HEK293 (cell line): ENCODE measurements at regions not wholly inside any gene's neighbourhood (a gene's known extent, or its start where the extent isn't known, plus 50 kb on each side); places are given as distances from the start of the nearest gene placed in this dataset.

Source experiments
- CTCF ChIA-PET: fragments of 350-600 bp; formaldehyde crosslinking; extraction: SDS; loops from one replicate; lab custom pipeline; 2021; ENCODE audit warnings: antibody characterized with exemption; lab: Yijun Ruan, JAX
- POLR2A ChIA-PET: fragments of 300-600 bp; formaldehyde crosslinking; extraction: SDS; loops from one replicate; lab custom pipeline; 2020; ENCODE audit warnings: antibody characterized with exemption, inconsistent platforms; lab: Yijun Ruan, JAX
- H3K27ac ChIP-seq: fragments of 200-500 bp; sonication (Bioruptor generic); 2 replicates; pipeline ENCODE4 v1.5.1; 2014; ENCODE audit warnings: low read depth, low read length, control low read depth, inconsistent platforms; ENCODE audit errors: extremely low read depth
- H3K36me3 ChIP-seq, 2 experiments: fragments of 200-500 bp in 1 of 2; sonication (Bioruptor generic) in 1 of 2; 1 replicate in 1 of 2; 2 replicates in 1 of 2; pipeline ENCODE4 v1.5.1; 2014 to 2017; ENCODE audit warnings: inconsistent platforms in 2 of 2, low read length in 2 of 2; ENCODE audit not compliant: control insufficient read depth in 2 of 2, insufficient read depth in 1 of 2
- H3K4me1 ChIP-seq: fragments of 200-500 bp; sonication (Bioruptor generic); 2 replicates; pipeline ENCODE4 v1.5.1; 2014; ENCODE audit warnings: mild to moderate bottlenecking, low read length, inconsistent platforms; ENCODE audit not compliant: control insufficient read depth, insufficient read depth
- H3K4me3 ChIP-seq: 2 replicates; pipeline ENCODE4 v1.5.1; 2011; ENCODE audit warnings: low read depth, mild to moderate bottlenecking, control low read depth, low read length, moderate library complexity
- H3K9me3 ChIP-seq: fragments of 200-500 bp; sonication (Bioruptor generic); 2 replicates; pipeline ENCODE4 v1.5.1; 2014; ENCODE audit warnings: low read depth, low read length, inconsistent platforms; ENCODE audit not compliant: control insufficient read depth, insufficient read depth
- BCL11B ChIP-seq: fragments of 450-650 bp; formaldehyde crosslinking; IDR thresholded peaks from 2 replicates; pipeline ENCODE4 v1.5.1; 2016; ENCODE audit warnings: low read depth, missing biosample characterization, missing genetic modification characterization
- MZF1 ChIP-seq: fragments of 450-650 bp; formaldehyde crosslinking; IDR thresholded peaks from 2 replicates; pipeline ENCODE4 v1.5.1; 2017; ENCODE audit warnings: missing biosample characterization, missing genetic modification characterization, borderline replicate concordance
- SP7 ChIP-seq: fragments of 450-650 bp; formaldehyde crosslinking; IDR thresholded peaks from 2 replicates; pipeline ENCODE4 v1.5.1; 2016; ENCODE audit warnings: missing biosample characterization, missing genetic modification characterization
- TRIM28 ChIP-seq: IDR thresholded peaks from 2 replicates; pipeline ENCODE4 v1.6.1; 2011; ENCODE audit warnings: low read length, control low read depth, borderline replicate concordance
- ZNF121 ChIP-seq: fragments of 450-650 bp; formaldehyde crosslinking; IDR thresholded peaks from 2 replicates; pipeline ENCODE4 v1.5.1; 2016; ENCODE audit warnings: missing biosample characterization, missing genetic modification characterization
- ZNF132 ChIP-seq: fragments of 450-650 bp; formaldehyde crosslinking; IDR thresholded peaks from 2 replicates; pipeline ENCODE4 v1.5.1; 2017; ENCODE audit warnings: missing biosample characterization, missing genetic modification characterization, borderline replicate concordance
- ZNF16 ChIP-seq: fragments of 450-650 bp; formaldehyde crosslinking; IDR thresholded peaks from 2 replicates; pipeline ENCODE4 v1.5.1; 2016; ENCODE audit warnings: low read depth, missing biosample characterization, missing genetic modification characterization
- ZNF302 ChIP-seq: fragments of 450-650 bp; formaldehyde crosslinking; IDR thresholded peaks from 2 replicates; pipeline ENCODE4 v1.5.1; 2016; ENCODE audit warnings: missing biosample characterization, missing genetic modification characterization, low read depth
- ZNF391 ChIP-seq: fragments of 450-650 bp; formaldehyde crosslinking; IDR thresholded peaks from 2 replicates; pipeline ENCODE4 v1.5.1; 2016; ENCODE audit warnings: low read depth, missing biosample characterization, missing genetic modification characterization, borderline replicate concordance
- ZNF394 ChIP-seq: fragments of 450-650 bp; formaldehyde crosslinking; IDR thresholded peaks from 2 replicates; pipeline ENCODE4 v1.5.1; 2016; ENCODE audit warnings: missing biosample characterization, missing genetic modification characterization, mild to moderate bottlenecking, moderate library complexity, borderline replicate concordance
- ZNF555 ChIP-seq: fragments of 450-650 bp; formaldehyde crosslinking; conservative IDR thresholded peaks from 2 replicates; pipeline ENCODE4 v1.5.1; 2017; ENCODE audit warnings: missing biosample characterization, mild to moderate bottlenecking, missing genetic modification characterization, inconsistent platforms
- ZNF747 ChIP-seq: fragments of 450-650 bp; formaldehyde crosslinking; IDR thresholded peaks from 2 replicates; pipeline ENCODE4 v1.5.1; 2016; ENCODE audit warnings: missing biosample characterization, missing genetic modification characterization
- ZNF76 ChIP-seq: fragments of 450-650 bp; formaldehyde crosslinking; IDR thresholded peaks from 2 replicates; pipeline ENCODE4; 2016; ENCODE audit warnings: low read depth, missing biosample characterization, missing genetic modification characterization, borderline replicate concordance
- ZNF785 ChIP-seq: fragments of 450-650 bp; formaldehyde crosslinking; IDR thresholded peaks from 2 replicates; pipeline ENCODE4 v1.5.1; 2016; ENCODE audit warnings: missing biosample characterization, missing genetic modification characterization
- ZSCAN23 ChIP-seq: fragments of 450-650 bp; formaldehyde crosslinking; IDR thresholded peaks from 2 replicates; pipeline ENCODE4 v1.5.1; 2016; ENCODE audit warnings: missing biosample characterization, missing genetic modification characterization
- TF ChIP-seq, protein P1 (sequence below): IDR thresholded peaks from 2 replicates; pipeline ENCODE4 v1.6.1; 2011; ENCODE audit warnings: mild to moderate bottlenecking, low read depth, low read length, borderline replicate concordance
- TF ChIP-seq, protein P2 (sequence below): fragments of 450-650 bp; formaldehyde crosslinking; IDR thresholded peaks from 2 replicates; pipeline ENCODE4 v1.5.1; 2016; ENCODE audit warnings: missing biosample characterization, missing genetic modification characterization, borderline replicate concordance
- TF ChIP-seq, protein P3 (sequence below): fragments of 450-650 bp; IDR thresholded peaks from 2 replicates; pipeline ENCODE4 v1.5.1; 2018; ENCODE audit warnings: missing biosample characterization, missing genetic modification characterization
- TF ChIP-seq, protein P4 (sequence below): fragments of 450-650 bp; formaldehyde crosslinking; IDR thresholded peaks from 2 replicates; pipeline ENCODE4 v1.5.1; 2016; ENCODE audit warnings: missing biosample characterization, missing genetic modification characterization

DNA sequence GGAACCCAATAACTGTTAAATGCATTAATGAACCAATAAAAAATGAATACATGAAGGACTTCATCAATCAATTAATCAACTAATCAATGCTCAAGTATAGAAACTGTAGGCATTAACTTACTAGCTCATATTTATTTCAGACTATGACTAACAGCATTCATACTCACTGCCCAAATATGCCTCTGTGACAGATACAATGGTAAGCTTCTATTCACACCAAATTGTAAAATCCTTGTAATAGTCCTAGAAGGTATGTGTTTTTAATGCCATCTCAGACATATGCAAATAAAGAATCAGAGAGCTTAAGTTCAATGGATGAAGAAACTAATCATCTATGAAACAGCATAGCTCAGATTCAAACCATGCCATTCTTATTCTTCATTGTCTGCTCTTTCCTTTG lies 1253.6 kb upstream of the TENM4 start (continued):
- TF ChIP-seq ZNF555 (tag by site-specific recombination) (no peak), TRIM28 (no peak)

DNA sequence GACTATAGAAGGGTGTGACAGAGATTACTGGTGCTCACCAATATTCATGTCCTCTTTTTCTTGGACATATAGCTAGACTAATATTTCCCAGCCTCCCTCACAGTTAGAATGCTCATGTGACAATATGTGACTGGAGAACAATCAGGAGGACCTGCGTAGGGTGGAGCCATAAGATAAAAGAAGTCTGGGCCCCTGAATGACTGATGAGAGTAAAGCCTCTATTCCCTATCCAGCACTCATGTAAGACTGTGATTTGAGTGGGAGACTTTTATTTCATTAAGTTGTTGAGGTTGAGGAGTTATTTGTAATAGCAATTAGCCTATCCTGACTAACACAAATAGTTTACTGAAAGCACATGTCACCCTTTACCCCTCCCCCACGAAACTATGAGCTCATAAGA lies 1247.1 kb upstream of the TENM4 start:
- no peak overlapping the region for H3K27ac ChIP-seq
- no peaks in the 10 kb centered on the region for H3K9me3 ChIP-seq
- ChIA-PET CTCF (interaction anchor here (0.6 kb wide), 1 partner anchor 493 kb away, joined by 3 read pairs; no protein-coding TSS in a partner anchor), POLR2A (no interaction called here)
- H3K4me3 ChIP-seq, result no peak overlapping the region
- TF ChIP-seq ZNF394 (tag by site-specific recombination) (no peak), SP7 (tag by site-specific recombination) (no peak), BCL11B (tag by site-specific recombination) (no peak)
- TF ChIP-seq, protein P1, sequence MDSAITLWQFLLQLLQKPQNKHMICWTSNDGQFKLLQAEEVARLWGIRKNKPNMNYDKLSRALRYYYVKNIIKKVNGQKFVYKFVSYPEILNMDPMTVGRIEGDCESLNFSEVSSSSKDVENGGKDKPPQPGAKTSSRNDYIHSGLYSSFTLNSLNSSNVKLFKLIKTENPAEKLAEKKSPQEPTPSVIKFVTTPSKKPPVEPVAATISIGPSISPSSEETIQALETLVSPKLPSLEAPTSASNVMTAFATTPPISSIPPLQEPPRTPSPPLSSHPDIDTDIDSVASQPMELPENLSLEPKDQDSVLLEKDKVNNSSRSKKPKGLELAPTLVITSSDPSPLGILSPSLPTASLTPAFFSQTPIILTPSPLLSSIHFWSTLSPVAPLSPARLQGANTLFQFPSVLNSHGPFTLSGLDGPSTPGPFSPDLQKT, result no peak
- TF ChIP-seq, protein P2, sequence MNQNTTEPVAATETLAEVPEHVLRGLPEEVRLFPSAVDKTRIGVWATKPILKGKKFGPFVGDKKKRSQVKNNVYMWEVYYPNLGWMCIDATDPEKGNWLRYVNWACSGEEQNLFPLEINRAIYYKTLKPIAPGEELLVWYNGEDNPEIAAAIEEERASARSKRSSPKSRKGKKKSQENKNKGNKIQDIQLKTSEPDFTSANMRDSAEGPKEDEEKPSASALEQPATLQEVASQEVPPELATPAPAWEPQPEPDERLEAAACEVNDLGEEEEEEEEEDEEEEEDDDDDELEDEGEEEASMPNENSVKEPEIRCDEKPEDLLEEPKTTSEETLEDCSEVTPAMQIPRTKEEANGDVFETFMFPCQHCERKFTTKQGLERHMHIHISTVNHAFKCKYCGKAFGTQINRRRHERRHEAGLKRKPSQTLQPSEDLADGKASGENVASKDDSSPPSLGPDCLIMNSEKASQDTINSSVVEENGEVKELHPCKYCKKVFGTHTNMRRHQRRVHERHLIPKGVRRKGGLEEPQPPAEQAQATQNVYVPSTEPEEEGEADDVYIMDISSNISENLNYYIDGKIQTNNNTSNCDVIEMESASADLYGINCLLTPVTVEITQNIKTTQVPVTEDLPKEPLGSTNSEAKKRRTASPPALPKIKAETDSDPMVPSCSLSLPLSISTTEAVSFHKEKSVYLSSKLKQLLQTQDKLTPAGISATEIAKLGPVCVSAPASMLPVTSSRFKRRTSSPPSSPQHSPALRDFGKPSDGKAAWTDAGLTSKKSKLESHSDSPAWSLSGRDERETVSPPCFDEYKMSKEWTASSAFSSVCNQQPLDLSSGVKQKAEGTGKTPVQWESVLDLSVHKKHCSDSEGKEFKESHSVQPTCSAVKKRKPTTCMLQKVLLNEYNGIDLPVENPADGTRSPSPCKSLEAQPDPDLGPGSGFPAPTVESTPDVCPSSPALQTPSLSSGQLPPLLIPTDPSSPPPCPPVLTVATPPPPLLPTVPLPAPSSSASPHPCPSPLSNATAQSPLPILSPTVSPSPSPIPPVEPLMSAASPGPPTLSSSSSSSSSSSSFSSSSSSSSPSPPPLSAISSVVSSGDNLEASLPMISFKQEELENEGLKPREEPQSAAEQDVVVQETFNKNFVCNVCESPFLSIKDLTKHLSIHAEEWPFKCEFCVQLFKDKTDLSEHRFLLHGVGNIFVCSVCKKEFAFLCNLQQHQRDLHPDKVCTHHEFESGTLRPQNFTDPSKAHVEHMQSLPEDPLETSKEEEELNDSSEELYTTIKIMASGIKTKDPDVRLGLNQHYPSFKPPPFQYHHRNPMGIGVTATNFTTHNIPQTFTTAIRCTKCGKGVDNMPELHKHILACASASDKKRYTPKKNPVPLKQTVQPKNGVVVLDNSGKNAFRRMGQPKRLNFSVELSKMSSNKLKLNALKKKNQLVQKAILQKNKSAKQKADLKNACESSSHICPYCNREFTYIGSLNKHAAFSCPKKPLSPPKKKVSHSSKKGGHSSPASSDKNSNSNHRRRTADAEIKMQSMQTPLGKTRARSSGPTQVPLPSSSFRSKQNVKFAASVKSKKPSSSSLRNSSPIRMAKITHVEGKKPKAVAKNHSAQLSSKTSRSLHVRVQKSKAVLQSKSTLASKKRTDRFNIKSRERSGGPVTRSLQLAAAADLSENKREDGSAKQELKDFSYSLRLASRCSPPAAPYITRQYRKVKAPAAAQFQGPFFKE (tag by site-specific recombination), result no peak
- TF ChIP-seq, protein P3, sequence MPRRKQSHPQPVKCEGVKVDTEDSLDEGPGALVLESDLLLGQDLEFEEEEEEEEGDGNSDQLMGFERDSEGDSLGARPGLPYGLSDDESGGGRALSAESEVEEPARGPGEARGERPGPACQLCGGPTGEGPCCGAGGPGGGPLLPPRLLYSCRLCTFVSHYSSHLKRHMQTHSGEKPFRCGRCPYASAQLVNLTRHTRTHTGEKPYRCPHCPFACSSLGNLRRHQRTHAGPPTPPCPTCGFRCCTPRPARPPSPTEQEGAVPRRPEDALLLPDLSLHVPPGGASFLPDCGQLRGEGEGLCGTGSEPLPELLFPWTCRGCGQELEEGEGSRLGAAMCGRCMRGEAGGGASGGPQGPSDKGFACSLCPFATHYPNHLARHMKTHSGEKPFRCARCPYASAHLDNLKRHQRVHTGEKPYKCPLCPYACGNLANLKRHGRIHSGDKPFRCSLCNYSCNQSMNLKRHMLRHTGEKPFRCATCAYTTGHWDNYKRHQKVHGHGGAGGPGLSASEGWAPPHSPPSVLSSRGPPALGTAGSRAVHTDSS, result no peak
- no peaks in the 10 kb centered on the region for H3K4me1 ChIP-seq
- no peaks in the 10 kb centered on the region for H3K36me3 ChIP-seq

DNA sequence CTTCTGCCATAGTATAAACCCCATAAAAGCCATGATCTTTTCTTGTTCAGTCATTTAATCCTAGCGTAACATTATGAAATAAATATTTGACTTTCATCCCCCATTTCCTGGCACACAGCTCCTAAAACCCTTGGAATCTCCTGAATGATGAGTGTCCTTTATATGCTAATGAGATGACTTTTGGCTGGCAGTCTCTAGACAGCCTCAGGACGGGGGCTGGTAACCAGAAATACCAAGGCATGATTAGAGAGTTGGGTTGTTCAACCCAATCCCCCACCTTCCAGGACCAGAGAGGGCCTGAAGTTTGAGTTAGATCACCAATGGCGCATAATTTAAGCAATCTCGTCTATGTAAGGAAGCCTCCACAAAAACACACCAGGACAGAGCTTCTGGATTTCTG lies 1246.1 kb upstream of the TENM4 start:
- POLR2A ChIA-PET, result no interaction called here
- no peaks in the 10 kb centered on the region for H3K9me3 ChIP-seq
- H3K4me1 ChIP-seq, result no peaks in the 10 kb centered on the region
- no peak overlapping the region for H3K27ac ChIP-seq
- CTCF ChIA-PET, result no interaction called here
- H3K4me3 ChIP-seq, result no peak overlapping the region
- H3K36me3 ChIP-seq, result no peaks in the 10 kb centered on the region
- TF ChIP-seq ZNF132 (no peak), MZF1 (tag by site-specific recombination) (no peak), ZNF16 (tag by site-specific recombination) (no peak), ZSCAN23 (tag by site-specific recombination) (no peak), ZNF302 (no peak), BCL11B (tag by site-specific recombination) (no peak), ZNF391 (tag by site-specific recombination) (no peak), ZNF76 (tag by site-specific recombination) (no peak), ZNF121 (tag by site-specific recombination) (no peak), ZNF785 (tag by site-specific recombination) (no peak), ZNF747 (tag by site-specific recombination) (no peak)
- TF ChIP-seq, protein P4, sequence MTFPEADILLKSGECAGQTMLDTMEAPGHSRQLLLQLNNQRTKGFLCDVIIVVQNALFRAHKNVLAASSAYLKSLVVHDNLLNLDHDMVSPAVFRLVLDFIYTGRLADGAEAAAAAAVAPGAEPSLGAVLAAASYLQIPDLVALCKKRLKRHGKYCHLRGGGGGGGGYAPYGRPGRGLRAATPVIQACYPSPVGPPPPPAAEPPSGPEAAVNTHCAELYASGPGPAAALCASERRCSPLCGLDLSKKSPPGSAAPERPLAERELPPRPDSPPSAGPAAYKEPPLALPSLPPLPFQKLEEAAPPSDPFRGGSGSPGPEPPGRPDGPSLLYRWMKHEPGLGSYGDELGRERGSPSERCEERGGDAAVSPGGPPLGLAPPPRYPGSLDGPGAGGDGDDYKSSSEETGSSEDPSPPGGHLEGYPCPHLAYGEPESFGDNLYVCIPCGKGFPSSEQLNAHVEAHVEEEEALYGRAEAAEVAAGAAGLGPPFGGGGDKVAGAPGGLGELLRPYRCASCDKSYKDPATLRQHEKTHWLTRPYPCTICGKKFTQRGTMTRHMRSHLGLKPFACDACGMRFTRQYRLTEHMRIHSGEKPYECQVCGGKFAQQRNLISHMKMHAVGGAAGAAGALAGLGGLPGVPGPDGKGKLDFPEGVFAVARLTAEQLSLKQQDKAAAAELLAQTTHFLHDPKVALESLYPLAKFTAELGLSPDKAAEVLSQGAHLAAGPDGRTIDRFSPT (tag by site-specific recombination), result no peak
